ENCODE measurements at regions not wholly inside any gene's neighbourhood (a gene's known extent, or its start where the extent isn't known, plus 50 kb on each side); places are given as distances from the start of the nearest gene placed in this dataset.
A peak's percentile ranks its signal among the peaks of the same experiment; 100 is the strongest.

- peak; percentile 88 for DNase-seq
Measured at GRCh38 chr9:3732077-3733038, 206.6 kb upstream of the RFX3 start.

GRCh38 chr9:3730511-3730922, 204.7 kb upstream of the RFX3 start:
- no peak for DNase-seq

- no peak for DNase-seq
Measured at GRCh38 chr9:3721096-3721495, 195.3 kb upstream of the RFX3 start.

- no peak for DNase-seq
Measured at GRCh38 chr9:3719286-3719685, 193.5 kb upstream of the RFX3 start.

GRCh38 chr9:3716415-3716814, 190.6 kb upstream of the RFX3 start:
- no peak for DNase-seq

GRCh38 chr9:3708751-3709150, 182.9 kb upstream of the RFX3 start:
- peak; percentile 23 for DNase-seq

- no peak for DNase-seq
Measured at GRCh38 chr9:3704890-3705289, 179.1 kb upstream of the RFX3 start.

- DNase-seq = no peak
Measured at GRCh38 chr9:3700772-3701171, 175.0 kb upstream of the RFX3 start.

GRCh38 chr9:3699883-3700282, 174.1 kb upstream of the RFX3 start:
- no peak for DNase-seq

GRCh38 chr9:3698531-3698930, 172.7 kb upstream of the RFX3 start:
- DNase-seq = peak; percentile 17

GRCh38 chr9:3698076-3698475, 172.3 kb upstream of the RFX3 start:
- no peak for DNase-seq

GRCh38 chr9:3696368-3696767, 170.6 kb upstream of the RFX3 start:
- DNase-seq = no peak

GRCh38 chr9:3692606-3693005, 166.8 kb upstream of the RFX3 start:
- no peak for DNase-seq

GRCh38 chr9:3689555-3689954, 163.8 kb upstream of the RFX3 start:
- no peak for DNase-seq

GRCh38 chr9:3687145-3687544, 161.3 kb upstream of the RFX3 start:
- no peak for DNase-seq

- no peak for DNase-seq
Measured at GRCh38 chr9:3682186-3682585, 156.4 kb upstream of the RFX3 start.

GRCh38 chr9:3677541-3677940, 151.7 kb upstream of the RFX3 start:
- DNase-seq = no peak

GRCh38 chr9:3676766-3677165, 151.0 kb upstream of the RFX3 start:
- no peak for DNase-seq

- no peak for DNase-seq
Measured at GRCh38 chr9:3675946-3676345, 150.1 kb upstream of the RFX3 start.

GRCh38 chr9:3674561-3674960, 148.8 kb upstream of the RFX3 start:
- DNase-seq = no peak

- DNase-seq = no peak
Measured at GRCh38 chr9:3672399-3672798, 146.6 kb upstream of the RFX3 start.

- DNase-seq = peak; percentile 17
Measured at GRCh38 chr9:3664044-3664443, 138.2 kb upstream of the RFX3 start.

- peak; percentile 60 for DNase-seq
Measured at GRCh38 chr9:3662671-3663070, 136.9 kb upstream of the RFX3 start.

- DNase-seq = no peak
Measured at GRCh38 chr9:3660936-3661335, 135.1 kb upstream of the RFX3 start.

GRCh38 chr9:3659647-3660046, 133.8 kb upstream of the RFX3 start:
- no peak for DNase-seq
